ENCODE measurements at regions not wholly inside any gene's neighbourhood (a gene's known extent, or its start where the extent isn't known, plus 50 kb on each side); places are given as distances from the start of the nearest gene placed in this dataset.

GRCh38 chr10:131425752-131426533, 114.4 kb upstream of the TCERG1L start:
- no peak for DNase-seq (ENCODE audit: low read depth in 2 of 2)

GRCh38 chr10:131426534-131426898, 115.0 kb upstream of the TCERG1L start:
- DNase-seq (ENCODE audit: low read depth in 2 of 2), result no peak

- no peak for DNase-seq (ENCODE audit: low read depth in 2 of 2)
Measured at GRCh38 chr10:131427281-131427680, 115.8 kb upstream of the TCERG1L start.

DNA sequence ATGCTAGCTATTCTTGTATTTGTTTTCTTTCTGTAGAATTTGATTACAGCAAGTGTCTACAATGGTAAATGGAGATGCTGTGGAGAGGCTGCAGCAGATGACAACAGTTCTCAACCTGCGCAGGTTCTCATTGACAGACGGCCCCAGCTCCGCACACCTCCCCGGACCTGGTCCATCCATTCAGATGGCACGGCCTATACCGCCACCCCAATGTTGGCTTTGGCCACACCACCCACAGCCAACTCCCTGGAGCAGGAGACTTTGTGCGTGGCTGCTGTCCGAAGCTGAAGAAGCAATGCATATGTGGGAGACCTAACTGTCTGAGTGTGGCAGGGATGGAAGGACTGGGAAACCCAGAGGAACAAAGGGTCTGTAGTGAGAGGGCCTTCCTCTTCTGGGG, 116.4 kb upstream of the TCERG1L start:
- DNase-seq (ENCODE audit: low read depth in 2 of 2), result no peak

DNA sequence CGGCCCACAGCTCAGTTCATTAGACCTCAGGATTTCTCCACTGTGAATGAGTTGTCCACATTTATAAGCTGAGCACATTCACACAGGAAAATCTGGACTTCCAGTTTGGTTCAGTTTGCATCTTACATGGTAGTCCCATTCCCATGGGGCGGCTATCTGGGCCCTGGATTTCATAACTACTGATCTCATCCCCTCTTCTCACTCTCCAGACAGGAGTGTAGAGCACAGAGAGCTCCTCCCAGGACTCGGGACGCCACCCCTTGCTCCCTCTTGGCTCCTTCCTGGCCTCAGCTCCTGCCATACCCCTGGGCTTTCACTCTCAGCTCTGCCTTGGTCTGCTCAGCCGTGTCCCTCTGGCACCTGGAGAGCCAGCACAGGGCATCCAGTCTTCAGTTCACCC, 117.6 kb upstream of the TCERG1L start:
- no peak for DNase-seq (ENCODE audit: low read depth in 2 of 2)

DNA sequence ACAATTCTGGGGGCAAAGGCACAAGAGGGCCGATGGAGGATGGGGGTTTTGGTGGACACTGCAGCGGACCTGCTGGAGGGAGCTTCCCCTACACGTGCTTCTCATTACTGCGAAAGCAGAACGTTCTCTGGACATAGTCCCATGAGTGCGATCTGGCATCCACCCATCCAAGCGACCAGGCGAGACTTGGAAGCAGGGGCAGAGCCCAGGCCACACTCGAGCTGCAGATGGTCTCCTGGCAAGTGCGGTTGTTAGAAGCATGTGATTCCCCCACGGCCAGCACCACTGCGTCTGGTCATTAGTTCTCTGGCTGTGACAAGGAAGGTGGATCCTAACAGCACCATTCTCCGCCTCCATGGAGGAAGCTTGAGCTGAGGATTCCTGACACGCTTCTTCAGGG, 118.4 kb upstream of the TCERG1L start:
- DNase-seq (ENCODE audit: low read depth in 2 of 2), result no peak

DNA sequence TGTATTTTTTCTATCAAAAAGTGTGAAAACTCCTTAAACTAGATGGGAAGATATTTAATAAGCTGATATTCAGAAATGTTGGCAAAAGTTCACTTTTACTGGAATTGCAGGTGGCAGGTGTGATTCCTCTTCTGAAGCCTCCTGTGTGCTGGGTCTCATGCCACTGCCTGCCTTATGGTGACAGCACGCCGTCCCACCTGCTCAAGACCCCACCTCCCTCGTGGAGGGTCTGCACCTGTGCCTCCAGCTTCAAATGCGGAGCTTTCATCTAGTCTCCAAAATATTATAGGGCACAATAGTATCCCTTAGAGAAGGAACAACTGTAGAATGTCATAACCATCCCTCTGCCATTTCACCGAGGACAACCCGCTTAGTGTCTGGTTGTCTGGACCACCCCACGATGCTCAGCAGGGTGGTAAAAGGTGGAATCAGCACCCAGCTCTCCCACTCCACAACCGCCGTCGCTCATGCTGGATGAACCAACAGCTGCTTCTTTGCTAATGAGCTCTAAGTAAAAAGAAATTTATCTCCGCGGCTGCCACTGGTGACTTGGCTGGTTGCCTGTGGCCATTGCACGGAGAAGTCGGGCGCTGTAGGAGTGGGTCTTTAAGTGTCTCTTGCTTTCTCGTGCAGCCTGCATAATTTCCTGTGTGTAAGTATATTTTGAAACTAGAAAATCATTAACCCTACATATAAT, 119.3 kb upstream of the TCERG1L start:
- DNase-seq (ENCODE audit: low read depth in 2 of 2), result no peak

GRCh38 chr10:131431533-131431932, 120.0 kb upstream of the TCERG1L start:
- no peak for DNase-seq (ENCODE audit: low read depth in 2 of 2)

GRCh38 chr10:131431978-131432690, 120.6 kb upstream of the TCERG1L start:
- DNase-seq (ENCODE audit: low read depth in 2 of 2), result no peak

GRCh38 chr10:131433568-131433967, 122.0 kb upstream of the TCERG1L start:
- DNase-seq (ENCODE audit: low read depth in 2 of 2), result no peak

GRCh38 chr10:131435232-131435631, 123.7 kb upstream of the TCERG1L start:
- no peak for DNase-seq (ENCODE audit: low read depth in 2 of 2)

GRCh38 chr10:131435760-131436457, 124.4 kb upstream of the TCERG1L start:
- no peak for DNase-seq (ENCODE audit: low read depth in 2 of 2)

DNA sequence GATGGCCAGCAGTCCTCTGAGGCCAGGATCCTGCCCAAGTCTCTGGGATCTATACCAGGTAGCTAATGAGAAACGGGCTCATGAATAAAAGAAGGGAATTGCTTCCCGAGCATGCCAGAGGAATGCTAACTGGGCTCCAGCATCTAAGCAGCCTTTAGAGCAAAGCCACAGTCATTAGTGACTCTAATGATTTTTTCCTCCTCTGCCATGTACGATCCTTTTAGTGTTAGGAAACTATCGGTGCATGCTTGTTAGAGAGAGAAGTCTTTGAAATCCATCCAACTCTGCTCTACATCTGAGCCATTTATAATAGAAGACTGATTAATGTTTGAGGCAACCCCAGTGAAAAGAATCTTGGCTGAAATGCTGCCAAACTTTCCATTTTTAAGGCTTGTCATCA, 124.9 kb upstream of the TCERG1L start:
- DNase-seq (ENCODE audit: low read depth in 2 of 2), result no peak

DNA sequence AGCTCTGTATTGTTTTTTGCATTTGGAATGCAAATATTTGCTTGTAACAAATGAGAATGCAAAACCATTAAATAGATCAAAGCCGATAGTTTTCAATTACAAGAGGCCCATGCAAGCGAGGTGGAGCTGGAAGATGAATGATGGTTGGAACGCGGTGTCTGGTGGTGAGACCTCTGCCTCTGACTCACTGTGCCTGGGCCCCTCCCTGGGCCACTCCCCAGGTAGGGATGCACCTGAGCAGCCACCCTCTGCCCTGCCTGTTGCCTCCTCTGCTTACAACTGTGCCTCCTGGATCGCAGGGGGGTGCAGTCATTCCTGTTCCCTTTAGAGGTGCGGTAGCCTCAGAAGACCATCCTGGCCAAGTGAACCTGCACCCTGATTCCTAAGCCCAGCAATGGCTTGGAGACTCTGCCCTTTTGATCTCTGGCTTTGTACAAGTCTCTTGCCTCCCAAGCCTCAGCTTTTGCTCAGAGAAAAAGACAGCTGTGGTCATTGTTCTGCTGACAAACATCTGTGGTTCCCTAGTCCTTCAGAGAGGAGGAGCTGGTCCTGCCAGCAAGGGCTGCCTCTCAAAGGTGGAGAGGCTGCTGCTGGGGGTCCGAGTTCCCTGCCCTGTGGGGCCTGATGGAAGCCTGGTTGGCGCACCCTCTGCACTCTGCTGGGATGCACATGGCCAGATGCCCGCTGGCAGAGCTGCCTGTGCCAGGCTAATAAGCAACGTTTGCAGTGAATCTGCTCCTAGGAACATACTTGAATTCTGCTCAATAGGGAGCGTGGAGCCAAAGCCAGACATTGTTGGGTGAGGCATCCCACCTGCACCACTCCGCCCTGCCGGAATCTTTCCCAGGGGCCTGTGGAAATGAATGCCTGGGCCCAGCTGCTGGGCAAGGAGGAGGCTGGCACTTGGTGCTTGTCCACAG, 126.3 kb upstream of the TCERG1L start:
- DNase-seq (ENCODE audit: low read depth in 2 of 2), result no peak

DNA sequence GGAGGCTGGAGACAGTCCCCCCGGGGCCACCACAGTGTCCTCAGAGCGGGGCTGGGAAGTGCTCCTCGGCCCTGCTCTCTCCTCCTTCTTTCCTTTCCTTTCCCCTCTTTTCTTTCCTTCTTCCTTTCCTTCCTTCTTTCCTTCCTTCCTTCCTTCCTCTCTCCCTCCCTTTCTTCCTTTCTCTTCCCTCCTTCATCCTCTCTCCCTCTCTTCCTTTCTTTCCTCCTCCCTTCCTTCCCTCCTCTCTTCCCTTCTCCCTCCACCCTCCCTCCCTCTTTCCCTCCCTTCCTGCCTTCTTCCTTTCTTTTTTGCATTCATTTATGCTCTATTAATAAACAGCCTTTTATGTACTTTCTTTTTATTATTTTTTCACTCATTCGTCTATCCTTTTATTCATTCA, 127.1 kb upstream of the TCERG1L start:
- no peak for DNase-seq (ENCODE audit: low read depth in 2 of 2)

DNA sequence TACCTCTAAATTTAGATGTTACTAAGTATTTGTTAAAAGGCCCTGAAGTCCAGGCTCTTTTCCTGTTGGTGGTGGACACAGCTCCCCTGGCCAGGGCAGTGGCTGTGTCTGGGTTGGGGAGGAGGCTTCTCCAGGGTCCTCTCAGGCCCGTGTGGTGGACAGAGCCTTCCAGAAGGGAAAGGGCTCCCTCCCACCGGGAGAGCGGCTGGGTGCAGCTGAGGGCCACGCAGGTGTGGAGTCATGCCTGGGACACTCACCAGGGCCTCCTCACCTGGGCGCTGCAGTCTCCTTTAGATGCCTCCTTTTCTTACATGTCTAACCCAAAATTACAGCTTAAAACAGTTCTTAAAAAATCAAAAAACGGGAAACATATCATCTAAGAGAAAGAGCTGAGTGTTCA, 128.2 kb upstream of the TCERG1L start:
- no peak for DNase-seq (ENCODE audit: low read depth in 2 of 2)

DNA sequence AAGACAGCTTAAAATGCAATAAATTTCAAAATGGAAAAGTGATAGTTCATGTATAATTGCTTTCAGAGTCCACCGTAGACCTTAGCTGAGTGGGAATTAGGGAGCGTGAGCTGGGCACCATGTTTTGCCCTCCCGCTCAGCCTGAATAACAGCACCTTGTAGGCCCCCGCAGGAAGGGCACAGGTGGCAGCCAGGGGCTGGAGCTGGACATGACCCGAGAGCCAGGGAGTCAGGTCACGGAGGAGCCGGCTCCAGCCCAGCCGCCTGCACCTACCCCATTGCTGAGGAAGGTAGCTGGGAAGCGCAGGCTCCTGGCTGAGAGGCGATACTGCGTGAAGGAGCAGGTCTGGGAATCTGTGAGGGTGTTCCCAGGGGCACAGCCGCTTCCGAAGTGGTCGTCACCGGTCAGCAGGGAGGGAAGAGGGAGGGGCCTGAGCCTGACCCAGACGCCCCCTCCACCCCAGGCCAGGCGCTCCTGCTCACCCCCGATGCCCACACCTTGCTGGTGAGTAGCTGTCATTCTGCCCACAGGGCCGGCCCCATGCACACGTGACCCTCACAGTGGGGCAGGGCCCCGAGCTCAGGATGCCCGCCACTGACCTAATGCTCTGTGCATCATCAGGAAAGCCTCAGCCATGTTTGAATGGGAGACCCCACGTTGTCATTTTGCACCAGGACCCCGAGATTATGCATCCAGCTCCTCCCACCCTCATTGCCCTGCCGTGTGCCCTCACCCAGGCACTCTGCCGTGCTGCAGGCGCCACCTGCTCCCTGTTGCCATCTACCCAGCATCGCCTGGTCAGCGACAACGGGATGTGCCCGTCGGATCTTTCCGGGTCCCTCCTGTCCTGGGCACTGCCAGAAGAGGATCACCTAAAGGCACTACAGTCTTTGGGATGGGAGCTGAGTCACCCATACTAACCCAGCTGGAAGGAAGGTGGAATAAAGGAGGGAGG, 129.2 kb upstream of the TCERG1L start:
- no peak for DNase-seq (ENCODE audit: low read depth in 2 of 2)

GRCh38 chr10:131442271-131442670, 130.8 kb upstream of the TCERG1L start:
- no peak for DNase-seq (ENCODE audit: low read depth in 2 of 2)

GRCh38 chr10:131444286-131444685, 132.8 kb upstream of the TCERG1L start:
- no peak for DNase-seq (ENCODE audit: low read depth in 2 of 2)

DNA sequence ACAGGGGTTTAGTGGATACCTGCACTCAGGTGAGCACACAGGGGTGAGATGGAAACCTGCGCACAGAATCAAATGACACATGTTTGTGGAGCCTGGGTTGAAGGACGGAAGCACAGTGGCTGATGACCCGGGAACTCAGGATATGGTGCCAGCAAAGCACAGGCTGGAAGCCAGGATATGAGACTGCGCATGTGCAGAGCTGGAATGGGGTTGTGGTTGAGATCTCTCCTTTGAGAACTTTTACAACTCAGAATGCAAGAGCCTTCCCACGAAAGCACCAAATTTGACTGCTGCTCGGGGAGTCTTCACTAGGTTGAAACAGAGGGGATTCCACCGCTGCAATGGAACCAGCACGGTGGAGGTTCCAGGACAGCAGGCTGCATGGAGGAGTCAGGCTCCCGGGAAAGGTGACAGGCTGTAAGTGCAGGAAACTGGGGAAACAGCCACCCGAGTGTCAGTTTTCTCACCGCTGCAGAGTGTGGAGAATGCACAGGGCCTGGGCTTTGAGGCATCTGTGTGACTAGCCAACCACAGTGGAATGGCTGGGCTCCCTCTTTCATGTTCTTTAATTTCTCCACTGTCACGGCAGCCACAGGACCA, 133.4 kb upstream of the TCERG1L start:
- DNase-seq (ENCODE audit: low read depth in 2 of 2), result no peak

Measured in stimulated activated CD4-positive, alpha-beta T cell treated with anti-CD3 and anti-CD28 coated beads, Interleukin-12 subunit alpha, Interleukin-12 subunit beta, amount 100 ng/mL, for 24 hours (primary cell).